ENCODE measurements at regions not wholly inside any gene's neighbourhood (a gene's known extent, or its start where the extent isn't known, plus 50 kb on each side); places are given as distances from the start of the nearest gene placed in this dataset.

DNA sequence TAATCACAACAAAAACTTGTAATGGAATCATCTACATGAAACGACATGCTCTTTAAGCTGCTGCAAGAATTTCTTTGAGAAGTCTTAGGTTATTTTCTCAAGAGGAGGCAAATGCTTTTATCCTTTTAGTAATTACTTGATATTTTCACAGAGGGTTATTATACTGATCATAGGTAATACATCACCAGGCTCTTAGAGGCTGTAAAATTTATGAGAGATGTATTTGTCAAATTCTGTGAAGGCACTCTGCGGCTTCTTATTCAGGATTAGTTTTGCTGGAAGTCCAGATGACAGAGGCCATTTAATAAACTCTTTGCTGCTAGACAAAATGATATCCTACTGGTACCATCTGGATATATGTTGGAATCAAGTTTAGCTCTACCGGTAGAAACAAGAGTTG, 624.3 kb upstream of the BRINP3 start:
- H4K5ac ChIP-seq (ENCODE audit: insufficient read length, low read depth, low read length): no peak overlapping the region
- Mint-ChIP-seq H3K9me3 (peaks cover 0 to 2% of the 10 kb centered on the region in 2 experiments; a peak in 2 of 5 replicates), H3K4me1 (no peaks in the 10 kb centered on the region), H3K4me3 (no peak overlapping the region), H3K27me3 (ENCODE audit: low read depth) (no peaks in the 10 kb centered on the region), H3K36me3 (ENCODE audit: insufficient read depth in 1 of 3, low read depth in 3 of 3) (no peaks in the 10 kb centered on the region), H3K27ac (no peak overlapping the region)
- no peak overlapping the region for H4K91ac ChIP-seq (ENCODE audit: insufficient read length, low read depth, low read length)
- no peaks in the 10 kb centered on the region for H3K79me1 ChIP-seq (ENCODE audit: insufficient read depth, low read depth, low read length, poor library complexity, severe bottlenecking)
- H3K23ac ChIP-seq (ENCODE audit: insufficient read length, low read depth, low read length): no peak overlapping the region
- H3K23me2 ChIP-seq (ENCODE audit: insufficient read length, low read depth, low read length, poor library complexity, severe bottlenecking): no peaks in the 10 kb centered on the region
- WGBS (ENCODE audit: extremely low coverage, insufficient read length, low lambda C conversion rate): no CpG with 5 or more reads among the region's 3 CpGs
- no peaks in the 10 kb centered on the region for H4K20me1 ChIP-seq (ENCODE audit: control insufficient read depth, insufficient read depth, insufficient read length)
- no peaks in the 10 kb centered on the region for H3K27me3 ChIP-seq (ENCODE audit: insufficient read depth, low read length)
- H3K27ac ChIP-seq (ENCODE audit: insufficient read length, low read depth, low read length): no peak overlapping the region
- no peak overlapping the region for H2AFZ ChIP-seq (ENCODE audit: low read length)
- no peak overlapping the region for H3K4ac ChIP-seq (ENCODE audit: low read depth, low read length)
- H3K18ac ChIP-seq (ENCODE audit: insufficient read length, low read depth, low read length): no peak overlapping the region
- DNase-seq: no peak
- no peak overlapping the region for H3T11ph ChIP-seq (ENCODE audit: low read length)
- no peak overlapping the region for H2BK12ac ChIP-seq (ENCODE audit: insufficient read length, low read depth, low read length)
- no peak overlapping the region for H3K4me2 ChIP-seq (ENCODE audit: insufficient read depth, insufficient read length, low read length)
- no peaks in the 10 kb centered on the region for H3K9me3 ChIP-seq (ENCODE audit: control insufficient read depth, low read depth, low read length)
- H2BK20ac ChIP-seq (ENCODE audit: low read depth, low read length, poor library complexity, severe bottlenecking): no peak overlapping the region
- no peak overlapping the region for H2AK5ac ChIP-seq (ENCODE audit: insufficient read length, low read length)
- no peak overlapping the region for H2BK5ac ChIP-seq (ENCODE audit: insufficient read length, low read length)
- H4K8ac ChIP-seq (replicated peaks; ENCODE audit: insufficient read length, low read depth, low read length): no peak overlapping the region
- H3K14ac ChIP-seq (ENCODE audit: insufficient read depth, low read length): no peak overlapping the region
- no peak overlapping the region for H2BK120ac ChIP-seq (ENCODE audit: low read depth, low read length, poor library complexity, severe bottlenecking)
- H2BK15ac ChIP-seq (ENCODE audit: low read depth, low read length): no peak overlapping the region
- H3K9ac ChIP-seq (ENCODE audit: extremely low read depth, insufficient read length, low read length): no peak overlapping the region
- TF ChIP-seq CTCF (conservative IDR thresholded peaks at IDR 0.05): no peak
- H3K56ac ChIP-seq (ENCODE audit: insufficient read length, low read depth, low read length): no peak overlapping the region
- H3K79me2 ChIP-seq (ENCODE audit: insufficient read depth, low read length): no peaks in the 10 kb centered on the region
- no peaks in the 10 kb centered on the region for H3K4me1 ChIP-seq (ENCODE audit: insufficient read depth, low read length)
